Chondrocyte (in vitro differentiated cells): ENCODE measurements at regions not wholly inside any gene's neighbourhood (a gene's known extent, or its start where the extent isn't known, plus 50 kb on each side); places are given as distances from the start of the nearest gene placed in this dataset.

Experiments used
- DNase-seq: peaks from one replicate; pipeline ENCODE4 v3.0.0; 2021; ENCODE audit warnings: mixed read lengths, low spot score
- H3K27ac Mint-ChIP-seq: one replicate; pipeline ENCODE4 v1.8.0; 2021; ENCODE audit warnings: mild to moderate bottlenecking, moderate library complexity, mixed read lengths; ENCODE audit not compliant: unreplicated experiment
- H3K27me3 Mint-ChIP-seq: 2 replicates; pipeline ENCODE4 v1.8.0; 2021; ENCODE audit warnings: low read depth, mixed read lengths
- H3K36me3 Mint-ChIP-seq: 2 replicates; pipeline ENCODE4 v1.8.0; 2021; ENCODE audit warnings: low read depth, mixed read lengths
- H3K4me1 Mint-ChIP-seq: 2 replicates; pipeline ENCODE4 v1.8.0; 2021; ENCODE audit warnings: low read depth, mild to moderate bottlenecking, mixed read lengths
- H3K4me3 Mint-ChIP-seq: one replicate; pipeline ENCODE4 v1.8.0; 2021; ENCODE audit warnings: mild to moderate bottlenecking, moderate library complexity, mixed read lengths; ENCODE audit not compliant: unreplicated experiment
- H3K9me3 Mint-ChIP-seq: 2 replicates; pipeline ENCODE4 v1.8.0; 2021; ENCODE audit warnings: low read depth, mixed read lengths
- TF ChIP-seq, protein P1 (sequence below): fragments of 200-600 bp; sonication (generic); IDR thresholded peaks from 2 replicates; pipeline ENCODE4 v1.5.0; 2021; ENCODE audit warnings: antibody characterized with exemption, mild to moderate bottlenecking, moderate library complexity

DNA sequence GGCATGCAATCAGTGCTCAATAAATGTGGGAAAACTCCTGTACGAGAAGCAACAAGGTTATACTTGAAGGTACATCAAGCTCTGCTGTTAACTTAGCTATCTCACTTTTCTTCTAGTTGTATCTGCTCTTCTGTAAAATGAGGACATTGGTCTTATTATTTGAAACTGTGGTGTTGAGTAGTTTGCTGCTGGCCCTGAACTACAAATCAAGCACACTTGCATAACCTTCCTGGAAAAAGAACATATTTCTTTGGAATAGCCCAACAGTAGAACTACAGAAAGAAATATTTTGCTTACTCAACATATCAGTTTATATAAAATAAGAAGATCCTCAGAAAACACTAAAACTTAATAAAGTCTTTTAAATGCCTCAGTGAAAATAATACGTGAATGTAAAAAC, 203.0 kb downstream of the KCTD12 start:
- Mint-ChIP-seq H3K4me1 (peaks cover 21% of the 10 kb centered on the region), H3K27me3 (no peaks in the 10 kb centered on the region), H3K9me3 (no peaks in the 10 kb centered on the region), H3K36me3 (no peaks in the 10 kb centered on the region), H3K4me3 (no peak overlapping the region), H3K27ac (no peak overlapping the region)
- no peak for DNase-seq
- TF ChIP-seq, protein P1, sequence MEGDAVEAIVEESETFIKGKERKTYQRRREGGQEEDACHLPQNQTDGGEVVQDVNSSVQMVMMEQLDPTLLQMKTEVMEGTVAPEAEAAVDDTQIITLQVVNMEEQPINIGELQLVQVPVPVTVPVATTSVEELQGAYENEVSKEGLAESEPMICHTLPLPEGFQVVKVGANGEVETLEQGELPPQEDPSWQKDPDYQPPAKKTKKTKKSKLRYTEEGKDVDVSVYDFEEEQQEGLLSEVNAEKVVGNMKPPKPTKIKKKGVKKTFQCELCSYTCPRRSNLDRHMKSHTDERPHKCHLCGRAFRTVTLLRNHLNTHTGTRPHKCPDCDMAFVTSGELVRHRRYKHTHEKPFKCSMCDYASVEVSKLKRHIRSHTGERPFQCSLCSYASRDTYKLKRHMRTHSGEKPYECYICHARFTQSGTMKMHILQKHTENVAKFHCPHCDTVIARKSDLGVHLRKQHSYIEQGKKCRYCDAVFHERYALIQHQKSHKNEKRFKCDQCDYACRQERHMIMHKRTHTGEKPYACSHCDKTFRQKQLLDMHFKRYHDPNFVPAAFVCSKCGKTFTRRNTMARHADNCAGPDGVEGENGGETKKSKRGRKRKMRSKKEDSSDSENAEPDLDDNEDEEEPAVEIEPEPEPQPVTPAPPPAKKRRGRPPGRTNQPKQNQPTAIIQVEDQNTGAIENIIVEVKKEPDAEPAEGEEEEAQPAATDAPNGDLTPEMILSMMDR, result no peak

DNA sequence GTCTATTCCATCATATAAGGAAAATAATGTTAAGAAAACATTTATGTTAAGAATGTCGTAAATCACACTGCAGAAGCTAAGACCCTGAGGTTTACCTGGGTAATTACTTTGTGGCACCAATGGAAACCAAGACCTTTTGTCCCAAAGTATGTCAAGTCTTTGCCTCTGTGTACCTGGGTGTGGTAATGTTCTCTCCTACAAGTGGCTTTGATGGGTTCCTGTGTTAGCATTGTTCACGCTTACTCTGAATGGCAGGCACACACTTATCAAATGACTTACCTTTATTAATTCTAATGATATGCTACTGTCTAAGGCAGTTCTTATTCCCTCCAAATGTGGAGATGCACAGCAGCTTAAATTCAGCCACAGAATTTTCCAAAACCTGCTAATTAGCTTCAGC, 206.1 kb downstream of the KCTD12 start:
- no peak overlapping the region for H3K27ac Mint-ChIP-seq
- H3K9me3 Mint-ChIP-seq, result no peaks in the 10 kb centered on the region
- H3K4me3 Mint-ChIP-seq, result no peak overlapping the region
- DNase-seq, result no peak
- no peaks in the 10 kb centered on the region for H3K27me3 Mint-ChIP-seq
- no peaks in the 10 kb centered on the region for H3K36me3 Mint-ChIP-seq
- TF ChIP-seq, protein P1, result no peak
- peaks cover 31% of the 10 kb centered on the region for H3K4me1 Mint-ChIP-seq

DNA sequence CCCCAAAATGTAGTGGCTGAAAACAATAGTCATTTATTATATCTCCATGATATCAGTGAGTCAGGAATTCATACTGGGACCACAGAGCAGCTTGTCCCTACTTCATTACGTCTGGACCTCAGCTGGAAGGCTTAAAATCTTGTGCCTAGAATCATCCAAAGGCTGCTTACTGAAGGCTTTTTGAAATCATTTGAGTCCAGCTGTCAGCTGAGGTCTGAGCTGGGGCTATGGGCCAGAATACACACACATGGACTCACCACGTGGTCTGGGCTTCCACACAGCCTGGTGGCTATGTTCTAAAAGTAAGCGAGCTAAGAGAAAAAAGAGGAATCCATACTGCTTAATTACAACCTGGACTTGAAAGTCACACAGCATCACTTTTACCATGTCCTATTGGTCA, 209.2 kb downstream of the KCTD12 start:
- Mint-ChIP-seq H3K9me3 (no peaks in the 10 kb centered on the region), H3K27me3 (no peaks in the 10 kb centered on the region), H3K4me3 (no peak overlapping the region), H3K4me1 (peaks cover 10% of the 10 kb centered on the region), H3K36me3 (no peaks in the 10 kb centered on the region), H3K27ac (peak overlapping the region; percentile 54)
- no peak for DNase-seq
- TF ChIP-seq, protein P1, result no peak

DNA sequence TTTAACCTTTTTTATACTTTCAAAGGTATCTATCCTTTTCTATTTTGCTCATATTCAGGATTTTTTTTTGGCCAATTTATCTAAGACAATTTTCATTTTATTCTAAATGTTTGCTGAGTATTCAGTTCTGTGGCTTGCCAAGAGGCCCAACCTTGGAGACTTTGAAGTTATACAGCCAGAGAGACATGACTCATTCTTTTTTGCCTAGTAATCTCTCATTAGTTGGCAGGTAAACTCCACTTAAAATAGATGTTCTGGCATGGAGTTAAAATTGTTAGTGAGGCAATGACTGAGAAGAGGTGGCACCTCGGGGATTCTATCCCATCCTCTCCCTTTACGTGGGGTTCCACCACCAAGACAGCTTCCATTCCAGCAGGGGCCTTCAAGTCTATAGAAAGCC, 213.8 kb downstream of the KCTD12 start:
- no peaks in the 10 kb centered on the region for H3K36me3 Mint-ChIP-seq
- H3K9me3 Mint-ChIP-seq, result no peaks in the 10 kb centered on the region
- no peak overlapping the region for H3K27ac Mint-ChIP-seq
- TF ChIP-seq, protein P1, result no peak
- DNase-seq, result no peak
- peaks cover 10% of the 10 kb centered on the region for H3K4me1 Mint-ChIP-seq
- no peak overlapping the region for H3K4me3 Mint-ChIP-seq
- H3K27me3 Mint-ChIP-seq, result no peaks in the 10 kb centered on the region

- DNase-seq, result no peak
- peaks cover 4% of the 10 kb centered on the region for H3K4me1 Mint-ChIP-seq
- no peak overlapping the region for H3K4me3 Mint-ChIP-seq
- no peaks in the 10 kb centered on the region for H3K36me3 Mint-ChIP-seq
- no peaks in the 10 kb centered on the region for H3K27me3 Mint-ChIP-seq
- no peaks in the 10 kb centered on the region for H3K9me3 Mint-ChIP-seq
- H3K27ac Mint-ChIP-seq, result no peak overlapping the region
- TF ChIP-seq, protein P1, result no peak
Observed at GRCh38 chr13:76668716-76669115, 217.5 kb downstream of the KCTD12 start.
